ENCODE measurements at regions not wholly inside any gene's neighbourhood (a gene's known extent, or its start where the extent isn't known, plus 50 kb on each side); places are given as distances from the start of the nearest gene placed in this dataset.

DNA sequence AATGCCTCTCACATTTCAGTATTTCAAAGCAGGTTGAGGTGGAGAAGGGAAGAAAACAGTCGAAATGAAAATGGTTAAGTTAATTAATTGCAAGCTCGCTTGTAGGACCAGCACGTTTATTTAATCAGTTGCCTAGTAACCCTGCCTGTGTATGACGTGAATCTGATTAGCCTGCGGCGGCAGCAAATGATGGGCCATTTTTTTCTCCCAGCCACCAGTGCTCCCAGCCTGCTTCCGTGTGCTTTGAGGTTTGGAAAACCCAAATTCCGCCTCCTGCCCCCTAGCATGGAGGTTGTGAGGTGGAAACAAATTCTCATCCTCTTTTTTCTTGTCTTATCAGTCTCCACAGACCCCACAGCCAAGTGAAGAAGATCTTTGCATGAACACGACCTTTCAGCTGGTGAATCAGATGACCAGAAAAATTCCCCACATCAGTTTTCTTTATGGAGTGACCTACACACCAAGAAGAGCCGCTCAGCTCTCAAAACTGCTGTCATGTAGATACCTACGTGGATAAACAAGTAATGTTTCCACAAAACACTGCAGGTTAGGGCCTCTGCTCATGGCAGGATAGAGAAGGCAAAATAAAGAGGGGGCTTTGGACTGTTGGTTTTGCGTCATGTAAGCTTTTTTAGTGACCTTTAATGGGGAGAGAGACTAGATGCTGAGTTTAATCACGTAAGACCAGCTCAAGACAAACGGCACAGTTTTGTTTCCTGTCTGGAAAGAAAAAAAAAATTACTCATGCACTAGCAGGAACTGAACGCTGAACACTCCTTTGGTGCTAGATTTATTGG is 572.9 kb upstream of the NOX3 start:
- DNase-seq = no peak

DNA sequence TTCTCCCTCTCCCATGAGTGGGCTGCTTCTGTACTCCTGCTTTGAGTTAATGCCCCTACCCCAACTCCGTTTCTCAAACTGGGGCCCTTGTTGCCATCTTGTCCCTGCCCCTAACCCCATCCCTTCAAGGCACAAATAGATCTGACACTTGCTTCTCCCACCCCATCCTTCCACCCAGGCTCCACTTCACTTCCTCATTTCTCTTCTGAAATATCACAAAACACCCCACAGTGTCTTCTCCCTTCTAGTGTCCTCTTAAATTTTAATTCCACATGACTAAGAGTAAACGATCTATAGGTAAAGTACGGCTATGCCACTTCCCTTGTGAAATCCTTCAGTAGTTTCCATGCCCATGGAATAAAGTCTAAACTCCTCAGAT is 571.6 kb upstream of the NOX3 start:
- DNase-seq = no peak

DNA sequence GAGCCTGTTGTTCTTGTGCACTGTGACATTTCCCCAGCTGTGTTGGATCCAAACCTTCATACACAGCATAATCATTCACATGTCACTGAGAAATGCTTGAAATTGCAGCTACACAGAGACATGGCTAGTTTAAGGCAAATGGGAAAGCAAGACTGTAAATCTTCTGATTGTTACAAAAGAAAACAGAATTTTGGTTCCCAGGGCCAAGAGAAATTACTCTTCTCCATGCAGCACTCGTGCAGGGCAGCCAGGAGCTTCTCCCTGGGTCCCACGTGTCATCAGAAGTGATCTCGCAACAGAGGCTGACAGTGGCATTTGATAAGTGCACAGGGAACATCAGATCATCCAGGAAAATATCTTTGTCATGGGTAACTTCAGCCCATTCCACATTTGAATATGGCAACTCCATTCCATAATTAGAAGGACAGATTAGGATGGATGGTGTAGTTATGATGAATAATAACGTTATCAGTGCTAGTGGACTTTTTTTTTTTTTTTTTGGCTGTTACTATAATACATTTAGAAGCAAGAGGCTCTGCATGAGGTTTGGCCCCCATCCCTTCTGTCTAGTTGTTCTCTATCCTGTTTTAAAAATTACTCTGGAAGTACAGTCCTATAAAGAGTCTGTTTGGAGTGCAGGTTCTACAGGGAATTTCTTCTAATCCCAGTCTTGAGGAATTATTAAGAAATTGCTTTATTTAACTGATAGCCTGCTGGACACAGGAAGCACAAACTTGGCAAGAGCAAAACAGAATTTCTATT is 571.0 kb upstream of the NOX3 start:
- no peak for DNase-seq

DNA sequence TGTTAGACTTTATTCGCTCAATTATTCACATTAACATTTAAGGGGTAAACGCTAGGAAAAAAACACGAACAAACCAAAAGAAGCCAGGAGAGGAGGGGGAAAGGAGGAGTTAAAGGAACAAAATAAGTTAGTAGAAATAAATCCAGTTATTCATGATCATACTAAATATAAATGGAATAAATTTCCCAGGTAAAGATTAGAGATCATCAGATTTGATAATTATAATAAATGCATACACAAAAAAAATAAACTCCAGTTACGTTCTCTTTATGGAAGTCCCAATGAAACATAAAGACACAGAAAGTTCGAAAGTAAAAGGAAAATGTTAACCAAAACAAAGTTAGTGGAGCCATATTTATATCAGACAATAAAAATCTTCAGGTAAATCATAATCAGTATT is 568.7 kb upstream of the NOX3 start:
- no peak for DNase-seq

DNA sequence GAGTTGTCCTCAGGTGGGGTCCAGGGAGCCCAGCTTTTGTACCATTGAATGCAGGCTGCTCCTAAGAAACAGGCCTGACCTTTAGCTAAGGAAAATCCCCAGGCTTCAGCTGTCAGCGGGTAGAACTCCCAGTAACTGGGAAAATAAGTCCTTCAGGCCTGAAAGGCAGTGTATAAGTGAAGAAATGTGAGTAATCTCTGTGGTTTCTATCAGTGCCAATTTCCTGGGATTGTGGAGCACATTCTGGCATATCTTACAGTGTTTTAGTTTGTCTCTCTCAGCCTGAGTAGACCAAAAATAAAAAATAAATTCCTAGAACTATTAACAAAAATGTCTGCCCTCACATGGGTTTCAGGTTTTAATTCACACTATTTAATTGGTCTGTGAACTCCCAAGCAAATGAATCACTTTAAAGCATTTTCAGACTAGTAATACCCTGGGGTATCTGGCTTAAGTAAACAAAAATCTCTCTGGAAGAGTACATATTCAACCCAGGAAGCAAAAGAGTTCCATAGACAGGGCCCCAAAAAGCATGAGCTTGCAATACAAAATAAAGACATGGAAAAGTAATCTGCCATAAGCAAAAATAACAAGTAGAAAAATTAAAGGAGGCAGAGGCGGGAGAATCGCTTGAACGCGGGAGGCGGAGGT is 566.2 kb upstream of the NOX3 start:
- DNase-seq = no peak

DNA sequence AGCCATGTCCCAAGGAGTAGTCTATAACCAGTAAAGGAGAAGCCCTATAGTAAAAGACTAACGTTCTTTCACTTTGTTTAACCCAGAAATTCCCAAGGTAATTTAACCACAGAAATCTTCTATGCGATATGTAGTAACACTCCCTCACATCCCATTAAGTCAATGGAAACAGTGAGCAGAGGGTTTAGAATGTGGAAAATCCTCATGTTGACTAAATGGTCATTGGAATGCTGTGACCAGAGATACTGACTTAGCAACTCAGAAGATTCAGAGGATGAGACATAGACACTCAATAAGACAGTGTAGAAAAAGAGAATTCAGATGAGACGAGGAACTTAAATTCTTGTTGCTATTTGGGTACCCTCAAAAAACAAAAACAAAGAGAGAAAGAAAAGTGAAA is 562.2 kb upstream of the NOX3 start:
- DNase-seq = no peak

DNA sequence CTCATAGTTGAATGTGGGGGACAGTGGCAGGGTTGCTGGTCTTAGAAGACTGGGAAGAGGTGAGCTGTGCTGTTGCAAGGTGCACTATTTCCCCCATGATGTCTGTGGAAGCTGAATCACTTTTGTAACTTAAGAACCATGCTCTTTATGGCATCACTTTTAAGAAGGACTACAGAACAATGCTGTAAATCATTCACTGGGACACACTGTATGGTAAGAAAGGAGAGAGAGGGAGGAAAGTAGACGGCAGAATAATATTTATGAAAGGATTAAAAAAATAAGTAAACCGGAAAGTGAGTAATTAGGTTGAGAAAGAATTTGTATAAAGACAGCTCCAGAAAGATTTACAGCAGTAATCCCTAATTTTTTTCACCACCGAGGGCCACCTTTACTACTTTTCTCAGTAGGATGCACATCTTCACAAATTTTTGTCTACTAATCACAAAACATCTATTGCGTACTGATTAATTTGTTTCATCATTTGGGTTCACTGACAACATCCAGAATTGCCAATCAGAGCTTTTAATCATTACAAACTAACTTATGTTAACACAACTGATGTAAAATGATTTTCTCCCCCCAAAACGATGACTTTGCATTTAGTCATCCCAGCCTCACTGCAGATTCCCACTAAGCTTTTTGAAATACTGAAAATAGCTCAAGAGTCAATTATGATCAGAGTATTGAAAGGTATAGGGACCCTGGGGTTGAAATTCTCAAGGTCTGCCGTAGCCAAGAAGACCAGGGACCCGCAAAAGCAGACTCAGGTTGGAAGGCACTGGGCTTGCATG is 560.7 kb upstream of the NOX3 start:
- no peak for DNase-seq

DNA sequence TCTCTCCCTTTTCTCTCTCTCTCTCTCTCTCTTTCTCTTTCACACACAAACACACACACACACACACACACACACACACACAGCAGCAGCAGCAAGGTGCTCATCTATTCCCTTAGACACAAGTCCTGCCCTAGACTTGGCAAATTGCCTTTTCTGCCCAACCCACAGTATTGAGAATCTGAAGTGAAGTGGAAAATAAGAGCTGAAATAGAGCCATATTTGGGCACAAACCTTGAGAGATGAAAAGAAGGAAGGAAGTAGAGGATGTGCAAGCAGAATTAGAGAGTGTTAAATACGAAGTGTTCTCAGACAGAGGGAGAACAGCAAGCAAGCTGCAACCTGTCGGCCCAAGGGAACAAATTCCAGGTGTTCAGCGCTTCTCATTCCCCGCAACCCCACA is 557.5 kb upstream of the NOX3 start:
- DNase-seq = no peak

DNA sequence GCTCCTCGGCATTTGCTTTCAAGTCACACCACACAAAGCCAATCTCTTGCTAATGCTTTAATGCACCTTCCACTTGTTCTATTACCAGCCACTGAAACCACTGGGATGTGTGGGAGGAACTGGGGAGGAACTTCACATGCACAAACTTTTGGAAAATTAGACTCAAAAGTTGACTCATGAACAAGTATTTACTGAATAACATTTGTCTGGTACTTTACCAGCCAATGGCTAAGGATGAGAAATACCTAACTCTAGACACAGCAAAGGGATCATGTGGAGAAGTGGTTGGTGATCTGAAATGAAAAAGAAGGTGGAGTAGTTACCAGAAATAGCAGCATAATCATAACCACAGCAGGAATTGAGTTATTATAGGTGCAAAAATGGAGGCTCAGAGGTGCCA is 554.0 kb upstream of the NOX3 start:
- DNase-seq = no peak

DNA sequence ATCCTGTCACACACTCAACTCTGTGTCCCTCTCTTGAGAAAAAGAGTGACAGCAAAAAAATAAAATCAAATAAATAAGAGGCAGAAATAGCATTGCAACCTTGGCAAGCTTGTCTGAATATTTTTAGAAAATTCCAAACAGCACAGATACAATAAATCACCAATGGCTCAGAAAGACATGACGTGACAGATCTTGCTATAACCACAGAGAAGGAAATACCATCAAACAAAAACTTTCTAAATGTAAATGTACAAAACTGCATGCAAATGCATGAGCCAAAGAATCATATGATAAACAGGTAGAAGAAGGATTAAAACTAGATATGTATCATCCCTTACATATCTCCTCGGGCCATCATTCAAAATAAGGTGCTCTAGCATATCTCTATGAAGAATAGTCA is 549.2 kb upstream of the NOX3 start:
- DNase-seq = no peak

DNA sequence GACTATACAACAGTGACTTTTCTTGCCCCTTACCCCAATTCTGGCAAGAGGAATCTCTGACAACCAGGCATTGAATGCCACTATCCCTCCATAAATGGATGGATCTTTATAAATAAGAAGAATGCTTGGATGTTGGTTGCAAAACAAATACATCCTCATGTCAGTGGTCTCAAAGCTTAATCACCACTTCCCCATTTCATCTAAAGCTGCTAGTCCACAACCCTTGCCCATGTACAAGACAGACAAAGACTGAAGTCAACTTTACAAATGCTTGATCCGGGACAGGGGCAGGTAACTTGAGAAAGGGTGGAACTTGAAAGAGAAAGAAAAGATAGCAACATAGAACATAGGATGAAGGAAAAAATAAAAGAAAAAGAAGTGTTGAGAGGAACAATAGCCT is 540.5 kb upstream of the NOX3 start:
- no peak for DNase-seq

DNA sequence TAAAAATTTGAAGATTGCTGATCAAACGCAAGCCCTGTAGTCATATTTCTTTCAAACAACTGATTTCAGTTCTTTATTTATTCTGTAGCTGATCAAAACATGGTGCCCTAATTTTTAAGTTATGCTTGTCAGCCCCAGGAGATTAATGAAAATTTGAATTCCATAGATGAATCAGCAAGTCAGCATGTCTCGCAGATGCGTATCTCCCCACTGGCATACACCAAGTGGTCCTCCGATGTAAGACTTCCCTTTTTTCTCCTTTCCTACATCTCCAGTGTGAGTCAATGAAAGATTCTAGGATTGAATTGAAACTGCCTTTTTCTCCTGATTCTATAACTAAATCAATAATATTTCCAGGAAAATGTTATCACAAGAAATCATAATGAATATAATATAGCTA is 539.6 kb upstream of the NOX3 start:
- no peak for DNase-seq

DNA sequence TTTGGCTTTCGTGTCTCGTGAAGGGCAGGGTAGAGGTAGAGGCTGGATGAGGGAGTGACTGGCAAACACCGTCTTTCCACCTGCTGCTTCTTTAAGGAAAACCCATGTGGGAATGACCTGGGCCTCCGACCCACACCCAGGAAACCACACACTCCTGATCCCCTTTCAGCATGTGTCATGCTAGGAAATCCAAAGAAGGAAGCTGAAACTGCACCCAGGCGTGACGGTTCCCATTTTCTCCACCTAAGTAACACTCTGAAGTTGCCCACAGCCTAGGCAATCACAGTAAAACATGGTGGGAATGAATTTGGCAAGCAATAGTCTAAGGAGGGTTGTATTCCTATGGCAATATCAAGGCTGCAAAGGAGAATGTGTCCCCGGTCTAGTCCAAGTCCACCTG is 538.4 kb upstream of the NOX3 start:
- no peak for DNase-seq

DNA sequence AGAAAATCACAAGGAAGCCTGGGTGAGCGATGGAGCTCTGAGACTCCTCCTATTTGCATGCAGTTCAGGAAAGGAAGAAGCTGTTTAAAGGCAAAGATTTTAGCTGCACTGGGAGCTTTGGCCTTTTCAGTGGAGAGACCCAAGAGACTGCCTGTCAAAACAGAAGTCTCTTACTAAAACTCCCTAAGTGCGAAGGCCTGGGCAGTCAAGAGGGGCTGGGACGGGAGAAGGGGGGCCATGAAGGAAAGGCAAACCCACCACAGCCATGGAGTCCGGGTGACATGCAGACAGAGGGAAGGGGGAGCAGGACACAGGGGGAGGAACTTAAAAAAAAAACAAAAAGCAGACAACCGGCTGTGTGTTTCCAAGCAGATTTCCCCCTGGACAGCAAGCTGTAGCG is 537.6 kb upstream of the NOX3 start:
- no peak for DNase-seq

DNA sequence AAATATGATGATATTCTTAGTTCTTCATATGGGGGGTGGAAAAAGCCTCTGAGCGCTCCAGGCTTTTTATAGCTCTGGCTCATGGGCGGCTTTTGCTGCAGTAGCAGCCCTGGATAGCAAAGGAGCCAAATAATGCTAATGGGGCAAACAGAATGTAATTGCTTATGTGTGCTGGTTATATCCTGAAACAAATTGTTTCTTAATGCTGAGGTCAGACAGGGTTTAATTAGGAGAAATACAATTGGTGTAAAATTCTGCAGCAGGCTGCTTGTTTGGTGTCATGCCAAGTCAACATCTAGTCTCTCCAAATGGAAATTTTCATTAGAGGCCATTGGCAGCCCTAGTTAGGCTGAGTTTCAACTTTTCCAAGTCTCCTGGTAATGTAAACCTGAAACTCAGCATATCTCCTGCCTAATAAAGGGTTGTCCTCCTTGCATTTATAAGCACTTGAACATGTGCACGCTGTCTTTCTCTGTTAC is 530.1 kb upstream of the NOX3 start:
- no peak for DNase-seq

DNA sequence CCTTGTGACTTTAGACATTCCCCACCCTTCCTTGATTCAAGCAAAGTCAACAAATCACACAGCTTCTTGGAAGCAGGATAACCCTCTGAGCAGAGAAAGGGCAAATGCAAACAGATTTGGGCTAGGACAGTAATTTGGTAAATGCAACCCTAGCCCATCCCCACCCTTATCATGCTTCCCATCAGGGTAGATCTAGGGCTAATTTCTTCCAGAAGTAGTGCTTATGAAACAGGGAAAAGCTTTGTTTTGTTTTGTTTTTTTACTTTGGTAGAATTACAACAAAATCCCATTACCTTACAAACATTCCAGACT is 525.1 kb upstream of the NOX3 start:
- DNase-seq = no peak

DNA sequence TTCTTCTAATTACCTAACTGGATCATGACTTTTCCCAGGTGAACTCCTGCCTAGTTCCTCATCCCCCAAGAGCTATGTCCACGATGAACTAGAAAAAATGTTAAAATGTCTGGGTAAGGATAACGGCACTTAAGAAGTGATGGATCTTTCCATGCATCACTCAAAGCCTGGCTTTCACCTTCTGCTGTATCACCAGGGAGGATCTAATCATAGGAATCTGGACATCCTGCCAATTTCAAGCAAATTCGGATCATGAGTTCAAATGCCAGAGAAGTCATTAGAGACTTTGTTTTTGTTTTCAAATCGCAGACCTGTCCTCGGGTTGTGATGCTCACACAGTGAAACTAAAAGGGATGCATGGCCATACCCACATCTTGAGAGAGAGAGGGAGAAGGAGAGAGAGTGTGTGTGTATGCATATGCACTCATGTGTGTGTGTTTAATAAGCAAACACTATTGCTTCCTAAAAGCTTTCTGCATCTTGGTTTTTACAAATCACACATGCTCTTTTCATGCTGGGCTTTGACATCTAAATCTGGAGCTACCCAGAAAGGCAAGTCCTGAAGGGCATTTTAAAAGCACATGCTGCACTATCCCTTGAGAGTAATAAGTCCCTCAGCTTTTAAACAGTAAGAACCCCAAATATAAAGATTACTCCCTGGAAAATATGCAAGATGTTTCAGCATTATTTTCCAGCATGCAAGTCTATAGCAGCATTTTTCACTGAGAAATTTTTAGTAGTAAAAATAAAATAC is 524.6 kb upstream of the NOX3 start:
- DNase-seq = no peak

DNA sequence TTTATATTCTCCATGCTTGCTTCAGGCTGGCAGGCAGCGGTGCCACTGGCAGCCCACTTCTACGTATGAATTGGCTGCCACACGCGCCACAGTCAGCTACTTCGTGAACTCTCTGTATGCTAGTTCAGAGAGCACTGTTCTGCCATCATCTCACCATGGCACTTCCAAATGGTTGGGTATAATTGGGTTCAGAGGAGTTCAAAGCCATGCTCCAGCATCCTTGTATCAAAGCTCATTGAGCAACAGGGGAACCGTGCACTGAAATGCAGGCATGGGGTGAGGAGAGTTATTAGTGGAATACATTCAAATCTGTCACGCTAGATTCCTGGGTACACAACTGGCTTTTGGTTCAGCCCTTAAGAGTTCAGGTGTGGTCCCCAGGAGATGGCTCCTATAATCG is 519.9 kb upstream of the NOX3 start:
- DNase-seq = no peak

DNA sequence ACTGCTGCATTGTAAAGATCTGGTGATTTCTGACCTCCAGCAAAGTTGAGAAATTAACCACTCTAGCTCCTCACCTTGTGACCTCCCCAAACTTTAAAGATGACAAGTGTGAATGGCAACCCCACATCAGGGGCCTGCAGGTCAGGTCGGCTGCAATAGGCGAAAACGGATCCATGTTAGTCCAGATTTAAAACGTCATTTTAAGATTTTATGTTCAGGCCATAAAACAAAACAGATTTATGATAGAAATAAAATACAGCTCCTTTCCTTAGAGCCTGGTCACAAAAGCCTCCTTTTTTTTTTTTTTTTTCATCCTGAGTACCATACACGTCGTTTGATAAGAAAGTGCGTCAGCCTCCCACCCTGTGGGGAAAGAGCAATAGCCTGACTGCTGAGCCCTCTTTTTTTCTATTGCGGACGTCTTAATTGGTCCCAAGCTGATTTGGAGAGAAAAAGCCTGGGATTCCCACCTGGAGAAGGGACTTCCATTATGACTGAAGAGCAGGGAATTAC is 519.2 kb upstream of the NOX3 start:
- DNase-seq = no peak

DNA sequence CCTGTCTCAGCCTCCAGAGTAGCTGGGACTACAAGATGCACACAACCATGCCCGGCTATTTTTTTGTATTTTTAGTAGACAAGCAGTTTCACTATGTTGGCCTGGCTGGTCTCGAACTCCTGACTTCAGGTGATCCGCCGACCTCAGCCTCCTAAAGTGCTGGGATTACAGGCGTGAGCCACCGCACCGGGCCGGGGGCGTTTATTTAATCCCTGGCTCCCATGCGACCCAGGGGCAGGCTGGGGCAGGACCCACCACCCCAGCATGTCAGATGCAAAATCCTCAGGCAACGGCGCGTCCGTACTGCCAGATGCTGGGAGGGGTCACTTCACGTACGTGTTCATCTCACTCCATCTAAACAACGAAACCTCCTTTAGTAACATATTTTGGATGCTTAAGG is 518.7 kb upstream of the NOX3 start:
- no peak for DNase-seq

DNA sequence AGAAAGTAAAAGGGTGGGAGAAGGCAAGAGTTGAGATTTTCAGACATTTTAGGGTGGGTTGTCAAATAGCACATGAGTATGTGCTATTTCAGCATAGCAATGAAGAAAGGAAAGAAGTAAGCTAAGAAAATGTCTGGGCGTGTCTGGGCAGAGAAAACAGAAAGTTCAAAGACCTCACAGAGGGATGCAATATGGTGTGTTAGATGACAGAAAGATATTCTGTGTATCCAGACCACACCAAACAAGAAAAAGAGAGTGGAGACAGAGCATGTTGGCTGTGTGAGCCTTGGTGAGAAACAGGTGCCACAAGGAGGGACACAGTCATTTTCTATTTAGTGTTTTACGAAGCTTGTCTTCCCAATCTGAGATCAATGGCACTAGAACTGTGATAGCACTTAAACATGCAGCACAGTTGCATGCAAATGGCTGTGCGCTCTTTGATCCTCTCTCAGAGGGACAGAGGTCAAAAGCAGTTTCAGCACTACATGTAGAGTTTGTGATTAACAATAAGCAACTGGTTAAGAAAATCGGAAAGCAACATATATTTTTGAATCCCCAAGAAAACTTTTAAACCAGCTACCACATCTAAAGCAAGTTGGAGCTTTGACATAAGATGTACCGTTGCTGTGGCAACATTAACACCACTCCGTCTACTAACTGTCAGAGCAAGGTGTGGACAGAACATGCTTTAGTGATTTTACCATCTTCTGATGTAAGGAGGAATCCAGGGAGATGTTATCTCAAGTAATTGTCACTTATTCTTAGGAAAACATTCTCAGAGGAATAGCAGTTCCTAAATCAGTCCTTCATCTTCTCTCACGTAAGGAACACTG is 515.5 kb upstream of the NOX3 start:
- no peak for DNase-seq

DNA sequence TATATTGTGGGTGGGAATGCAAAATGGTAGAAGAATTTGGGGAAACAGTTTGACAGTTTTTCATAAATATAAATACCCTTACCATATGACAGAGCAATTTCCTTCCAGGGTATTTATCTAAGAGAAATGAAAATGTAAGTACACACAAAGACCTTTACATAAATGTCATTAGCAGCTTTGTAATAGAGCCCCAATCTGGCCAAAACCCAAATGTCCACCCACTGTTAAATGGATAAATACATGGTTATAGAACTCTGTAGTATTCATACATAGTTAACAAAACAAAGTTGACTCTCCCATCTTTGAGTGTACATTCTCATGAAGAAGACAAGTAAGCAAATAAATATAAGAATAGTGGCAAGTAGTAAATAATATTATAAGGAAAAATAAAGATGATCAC is 514.8 kb upstream of the NOX3 start:
- DNase-seq = no peak
